ENCODE measurements at regions not wholly inside any gene's neighbourhood (a gene's known extent, or its start where the extent isn't known, plus 50 kb on each side); places are given as distances from the start of the nearest gene placed in this dataset.

DNA sequence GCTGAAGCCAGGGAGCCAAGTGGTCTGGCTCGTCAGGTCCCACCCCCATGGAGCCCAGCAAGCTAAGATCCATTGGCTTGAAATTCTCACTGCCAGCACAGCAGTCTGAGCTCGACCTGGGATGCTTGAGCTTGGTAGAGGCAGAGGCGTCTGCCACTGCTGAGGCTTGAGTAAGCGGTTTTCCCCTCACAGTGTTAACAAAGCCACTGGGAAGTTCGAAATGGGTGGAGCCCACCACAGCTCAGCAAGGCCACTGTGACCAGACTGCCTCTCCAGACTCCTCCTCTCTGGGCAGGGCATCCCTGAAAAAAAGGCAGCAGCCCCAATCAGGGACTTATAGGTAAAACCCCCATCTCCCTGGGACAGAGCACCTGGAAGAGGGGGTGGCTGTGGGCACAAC, 353.8 kb downstream of the NAP1L3 start:
- no peak for TF ChIP-seq POLR2A (IDR thresholded peaks at IDR 0.05)
- no peak for TF ChIP-seq CTCF (IDR thresholded peaks at IDR 0.05)
